ENCODE measurements at regions not wholly inside any gene's neighbourhood (a gene's known extent, or its start where the extent isn't known, plus 50 kb on each side); places are given as distances from the start of the nearest gene placed in this dataset.
"Not testable (repeated sequence)": the region's sequence is repeated elsewhere in the genome, so short reads cannot be mapped to it uniquely, and the experiment has no call there.

DNA sequence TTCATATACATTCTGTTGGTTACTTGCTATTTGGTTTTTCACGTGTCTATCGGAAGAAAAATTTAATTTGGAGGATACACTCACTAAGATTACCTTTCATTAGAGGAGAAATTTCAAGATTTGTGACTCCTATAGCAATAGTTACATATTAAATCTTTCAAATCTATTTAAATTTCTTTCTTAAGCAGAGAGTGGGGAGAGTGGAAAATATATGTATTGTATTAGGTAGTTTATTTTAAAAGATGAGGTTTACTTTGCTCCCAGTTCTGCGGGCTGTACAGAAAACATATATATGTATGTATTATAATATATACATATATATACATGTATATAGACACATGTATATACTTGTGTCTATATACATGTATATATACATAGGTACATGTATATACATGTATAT lies 402.3 kb upstream of the MIR17HG start:
- H3K27me3 ChIP-seq (replicated peaks; ENCODE audit: control insufficient read depth, insufficient read depth, low read length, poor library complexity, severe bottlenecking); H3K4me1 ChIP-seq (ENCODE audit: control insufficient read depth, insufficient read depth, low read length, poor library complexity, severe bottlenecking); H3K36me3 ChIP-seq (ENCODE audit: control insufficient read depth, insufficient read depth, low read length); H3K27ac ChIP-seq (ENCODE audit: insufficient read depth, low read length, poor library complexity, severe bottlenecking); H3K4me3 ChIP-seq (ENCODE audit: insufficient read depth, low read depth, low read length, poor library complexity, severe bottlenecking); H3K9me3 ChIP-seq (ENCODE audit: control insufficient read depth, low read length); DNase-seq: not testable (repeated sequence)

DNA sequence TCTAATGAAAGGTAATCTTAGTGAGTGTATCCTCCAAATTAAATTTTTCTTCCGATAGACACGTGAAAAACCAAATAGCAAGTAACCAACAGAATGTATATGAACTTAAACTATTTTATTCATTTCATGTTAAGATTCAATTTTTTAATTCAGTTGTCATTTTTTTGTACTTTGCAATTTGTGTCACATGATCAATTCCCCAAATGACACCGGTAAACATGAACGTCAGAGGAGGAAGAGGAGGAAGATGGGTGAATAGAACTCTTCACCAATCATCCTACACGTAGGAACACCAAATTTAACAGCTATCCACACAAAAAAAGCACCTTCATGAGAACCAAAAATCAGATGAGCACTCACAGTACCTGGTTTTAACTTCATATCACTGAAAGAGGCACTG lies 401.4 kb upstream of the MIR17HG start:
- not testable (repeated sequence) for H3K9me3 ChIP-seq (ENCODE audit: control insufficient read depth, low read length); H3K27me3 ChIP-seq (replicated peaks; ENCODE audit: control insufficient read depth, insufficient read depth, low read length, poor library complexity, severe bottlenecking); H3K36me3 ChIP-seq (ENCODE audit: control insufficient read depth, insufficient read depth, low read length); H3K4me3 ChIP-seq (ENCODE audit: insufficient read depth, low read depth, low read length, poor library complexity, severe bottlenecking); H3K4me1 ChIP-seq (ENCODE audit: control insufficient read depth, insufficient read depth, low read length, poor library complexity, severe bottlenecking); H3K27ac ChIP-seq (ENCODE audit: insufficient read depth, low read length, poor library complexity, severe bottlenecking); DNase-seq

DNA sequence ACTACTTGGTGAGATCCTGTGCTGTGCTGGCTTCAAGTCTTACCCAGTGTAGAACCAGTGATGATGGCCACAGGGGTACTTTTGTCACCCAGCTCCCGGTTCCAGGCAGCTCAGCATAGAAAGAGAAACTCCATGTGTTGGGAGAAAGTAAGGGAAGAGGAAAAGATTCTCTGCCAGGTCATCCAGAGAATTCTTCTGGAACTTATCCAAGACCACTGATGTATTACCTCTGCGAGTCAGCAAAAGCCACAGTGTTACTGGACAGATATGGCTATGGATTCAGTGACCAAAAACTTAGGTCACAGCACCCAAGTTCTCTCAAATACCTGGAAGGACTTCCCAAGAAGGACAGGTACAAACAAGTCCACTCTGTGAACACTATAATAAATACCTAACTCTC lies 399.5 kb upstream of the MIR17HG start:
- H3K27me3 ChIP-seq (replicated peaks; ENCODE audit: control insufficient read depth, insufficient read depth, low read length, poor library complexity, severe bottlenecking), result no peaks in the 10 kb centered on the region
- no peaks in the 10 kb centered on the region for H3K36me3 ChIP-seq (ENCODE audit: control insufficient read depth, insufficient read depth, low read length)
- no peak overlapping the region for H3K27ac ChIP-seq (ENCODE audit: insufficient read depth, low read length, poor library complexity, severe bottlenecking)
- no peaks in the 10 kb centered on the region for H3K9me3 ChIP-seq (ENCODE audit: control insufficient read depth, low read length)
- DNase-seq, result no peak
- no peaks in the 10 kb centered on the region for H3K4me1 ChIP-seq (ENCODE audit: control insufficient read depth, insufficient read depth, low read length, poor library complexity, severe bottlenecking)
- no peak overlapping the region for H3K4me3 ChIP-seq (ENCODE audit: insufficient read depth, low read depth, low read length, poor library complexity, severe bottlenecking)

DNA sequence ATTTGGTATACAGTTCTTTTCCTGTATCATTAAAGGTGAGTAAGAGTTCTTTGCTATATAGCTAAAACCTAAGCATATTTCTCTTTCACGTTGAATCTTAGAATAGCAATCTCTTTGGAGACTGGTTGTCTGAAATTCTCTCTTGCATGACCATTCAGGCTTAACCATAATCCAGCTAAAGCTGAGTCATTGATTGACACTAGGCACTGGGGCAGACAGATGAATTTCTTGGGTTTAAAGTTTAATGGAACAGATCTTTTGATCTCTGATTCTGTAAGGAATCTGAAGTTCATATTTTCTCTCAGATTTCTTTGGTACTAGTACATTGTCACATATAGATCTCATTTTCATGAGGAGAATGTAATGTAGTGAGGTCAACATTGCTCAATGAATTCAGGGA lies 397.3 kb upstream of the MIR17HG start:
- no peaks in the 10 kb centered on the region for H3K9me3 ChIP-seq (ENCODE audit: control insufficient read depth, low read length)
- DNase-seq, result no peak
- no peaks in the 10 kb centered on the region for H3K27me3 ChIP-seq (replicated peaks; ENCODE audit: control insufficient read depth, insufficient read depth, low read length, poor library complexity, severe bottlenecking)
- no peak overlapping the region for H3K27ac ChIP-seq (ENCODE audit: insufficient read depth, low read length, poor library complexity, severe bottlenecking)
- no peak overlapping the region for H3K4me3 ChIP-seq (ENCODE audit: insufficient read depth, low read depth, low read length, poor library complexity, severe bottlenecking)
- H3K4me1 ChIP-seq (ENCODE audit: control insufficient read depth, insufficient read depth, low read length, poor library complexity, severe bottlenecking), result no peaks in the 10 kb centered on the region
- no peaks in the 10 kb centered on the region for H3K36me3 ChIP-seq (ENCODE audit: control insufficient read depth, insufficient read depth, low read length)

DNA sequence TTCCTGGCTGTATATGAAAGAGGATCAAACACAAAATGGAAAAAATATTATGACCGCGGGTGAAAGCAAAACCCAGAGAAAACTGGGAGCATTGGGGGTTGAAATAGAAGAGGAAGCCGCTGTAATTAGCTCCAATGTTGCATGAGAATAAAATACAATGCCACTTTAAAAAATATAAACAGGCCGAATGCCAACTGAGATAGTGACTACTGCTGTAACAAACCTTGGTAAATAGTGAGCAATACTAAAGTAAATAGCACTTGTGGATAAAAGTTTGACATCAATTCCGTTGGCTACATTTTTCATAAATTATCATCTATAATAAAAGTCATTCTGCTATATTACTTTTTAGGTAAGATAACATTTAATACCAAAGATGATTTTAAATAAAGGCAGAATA lies 395.8 kb upstream of the MIR17HG start:
- no peak overlapping the region for H3K4me3 ChIP-seq (ENCODE audit: insufficient read depth, low read depth, low read length, poor library complexity, severe bottlenecking)
- H3K4me1 ChIP-seq (ENCODE audit: control insufficient read depth, insufficient read depth, low read length, poor library complexity, severe bottlenecking), result no peaks in the 10 kb centered on the region
- no peak for DNase-seq
- H3K27me3 ChIP-seq (replicated peaks; ENCODE audit: control insufficient read depth, insufficient read depth, low read length, poor library complexity, severe bottlenecking), result no peaks in the 10 kb centered on the region
- no peak overlapping the region for H3K27ac ChIP-seq (ENCODE audit: insufficient read depth, low read length, poor library complexity, severe bottlenecking)
- no peaks in the 10 kb centered on the region for H3K9me3 ChIP-seq (ENCODE audit: control insufficient read depth, low read length)
- H3K36me3 ChIP-seq (ENCODE audit: control insufficient read depth, insufficient read depth, low read length), result no peaks in the 10 kb centered on the region

DNA sequence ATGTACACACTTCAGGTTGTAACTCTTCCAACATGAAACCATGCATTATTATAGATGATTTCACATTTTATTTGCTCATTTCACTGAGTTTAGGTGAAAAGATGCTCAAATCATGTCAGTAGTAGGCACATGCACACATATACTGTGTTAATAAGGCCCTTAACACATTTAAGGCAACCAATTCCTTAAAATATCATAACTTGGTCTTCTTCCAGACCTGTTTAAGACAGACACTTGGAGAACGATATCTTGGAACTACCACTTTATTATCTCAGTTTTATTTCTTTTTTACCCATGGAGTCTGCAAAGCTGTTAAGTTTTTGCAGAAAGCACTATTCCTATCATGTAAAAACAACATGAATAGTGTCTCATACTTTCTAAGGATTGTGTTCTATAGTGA lies 395.2 kb upstream of the MIR17HG start:
- Histone ChIP-seq H3K27me3 (replicated peaks; ENCODE audit: control insufficient read depth, insufficient read depth, low read length, poor library complexity, severe bottlenecking) (no peaks in the 10 kb centered on the region), H3K36me3 (ENCODE audit: control insufficient read depth, insufficient read depth, low read length) (no peaks in the 10 kb centered on the region), H3K27ac (ENCODE audit: insufficient read depth, low read length, poor library complexity, severe bottlenecking) (no peak overlapping the region), H3K9me3 (ENCODE audit: control insufficient read depth, low read length) (no peaks in the 10 kb centered on the region), H3K4me3 (ENCODE audit: insufficient read depth, low read depth, low read length, poor library complexity, severe bottlenecking) (no peak overlapping the region), H3K4me1 (ENCODE audit: control insufficient read depth, insufficient read depth, low read length, poor library complexity, severe bottlenecking) (no peaks in the 10 kb centered on the region)
- DNase-seq, result no peak

DNA sequence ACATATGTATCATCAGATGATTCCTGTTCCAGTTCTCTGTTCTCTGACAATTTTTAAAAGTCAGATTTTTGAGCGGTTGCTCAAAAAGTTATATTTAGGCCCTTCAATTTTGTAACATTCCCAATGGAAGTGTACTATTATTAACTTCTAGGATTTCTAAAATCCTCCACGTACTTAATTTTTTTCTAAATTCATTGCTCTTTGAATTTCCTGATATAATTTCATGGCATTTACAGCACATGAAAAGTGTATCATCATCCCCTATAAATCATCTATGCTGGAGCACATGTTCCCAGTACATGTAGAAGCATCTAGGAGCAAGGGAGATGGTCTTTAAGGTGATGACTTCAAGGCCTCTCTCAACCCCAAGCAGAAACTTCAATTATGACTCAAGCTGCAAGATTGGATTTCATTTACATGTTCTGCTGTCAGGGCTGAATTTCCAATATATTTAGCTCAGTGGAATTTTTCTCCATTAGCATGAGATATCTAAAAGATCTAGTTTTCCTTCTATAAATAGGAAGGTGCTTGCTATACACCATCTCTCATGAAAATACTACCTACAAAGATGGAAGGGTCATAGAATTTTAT lies 392.8 kb upstream of the MIR17HG start:
- Histone ChIP-seq H3K36me3 (ENCODE audit: control insufficient read depth, insufficient read depth, low read length) (no peaks in the 10 kb centered on the region), H3K4me1 (ENCODE audit: control insufficient read depth, insufficient read depth, low read length, poor library complexity, severe bottlenecking) (no peaks in the 10 kb centered on the region)
- DNase-seq, result no peak

DNA sequence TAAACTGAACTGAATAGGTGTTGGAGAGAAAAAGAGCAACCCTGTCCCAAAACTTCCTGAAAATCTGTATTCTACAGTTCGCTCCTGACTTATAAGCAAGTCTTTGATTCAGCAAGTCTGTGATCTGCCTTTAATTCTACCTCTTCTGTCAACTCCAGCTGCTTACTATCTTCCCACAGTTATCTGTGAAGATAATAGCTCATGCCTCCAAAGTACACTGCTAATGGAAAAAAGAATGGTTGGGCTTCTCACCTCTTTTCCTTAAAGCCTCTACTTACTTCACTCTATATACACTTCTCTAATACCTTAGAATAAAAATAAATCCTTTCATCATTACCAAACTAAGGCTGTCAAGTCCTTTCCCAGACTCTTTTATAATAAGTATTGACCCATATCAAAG lies 391.5 kb upstream of the MIR17HG start:
- no peaks in the 10 kb centered on the region for H3K27me3 ChIP-seq (replicated peaks; ENCODE audit: control insufficient read depth, insufficient read depth, low read length, poor library complexity, severe bottlenecking)
- no peak for DNase-seq
- H3K36me3 ChIP-seq (ENCODE audit: control insufficient read depth, insufficient read depth, low read length), result no peaks in the 10 kb centered on the region
- no peak overlapping the region for H3K27ac ChIP-seq (ENCODE audit: insufficient read depth, low read length, poor library complexity, severe bottlenecking)
- H3K4me3 ChIP-seq (ENCODE audit: insufficient read depth, low read depth, low read length, poor library complexity, severe bottlenecking), result no peak overlapping the region
- H3K4me1 ChIP-seq (ENCODE audit: control insufficient read depth, insufficient read depth, low read length, poor library complexity, severe bottlenecking), result no peaks in the 10 kb centered on the region
- H3K9me3 ChIP-seq (ENCODE audit: control insufficient read depth, low read length), result no peaks in the 10 kb centered on the region

More for the DNA sequence above, 392.8 kb upstream of the MIR17HG start:
- H3K27me3 ChIP-seq (replicated peaks; ENCODE audit: control insufficient read depth, insufficient read depth, low read length, poor library complexity, severe bottlenecking), result no peaks in the 10 kb centered on the region
- no peak overlapping the region for H3K27ac ChIP-seq (ENCODE audit: insufficient read depth, low read length, poor library complexity, severe bottlenecking)
- no peak overlapping the region for H3K4me3 ChIP-seq (ENCODE audit: insufficient read depth, low read depth, low read length, poor library complexity, severe bottlenecking)
- no peaks in the 10 kb centered on the region for H3K9me3 ChIP-seq (ENCODE audit: control insufficient read depth, low read length)

DNA sequence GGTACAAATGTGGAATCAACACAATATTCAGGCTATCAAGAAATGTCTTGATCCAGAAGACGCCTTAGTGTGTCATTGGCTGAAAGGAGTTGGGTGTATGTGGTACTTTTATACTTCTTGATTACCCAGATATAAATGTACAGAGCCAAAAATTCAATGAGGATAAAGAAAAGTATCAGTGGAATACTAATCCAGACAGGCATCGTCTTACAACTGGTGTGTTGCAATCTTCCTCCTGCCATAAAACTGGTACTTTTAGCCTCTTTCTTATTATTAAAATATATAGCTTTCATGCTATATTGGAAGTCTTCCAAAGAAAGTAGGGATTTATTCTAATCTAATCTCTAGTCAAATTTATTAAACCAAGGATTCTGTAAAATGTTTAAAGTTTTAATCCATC lies 388.6 kb upstream of the MIR17HG start:
- H3K27me3 ChIP-seq (replicated peaks; ENCODE audit: control insufficient read depth, insufficient read depth, low read length, poor library complexity, severe bottlenecking), result no peaks in the 10 kb centered on the region
- H3K4me1 ChIP-seq (ENCODE audit: control insufficient read depth, insufficient read depth, low read length, poor library complexity, severe bottlenecking), result no peaks in the 10 kb centered on the region
- H3K27ac ChIP-seq (ENCODE audit: insufficient read depth, low read length, poor library complexity, severe bottlenecking), result no peak overlapping the region
- no peaks in the 10 kb centered on the region for H3K36me3 ChIP-seq (ENCODE audit: control insufficient read depth, insufficient read depth, low read length)
- H3K9me3 ChIP-seq (ENCODE audit: control insufficient read depth, low read length), result no peaks in the 10 kb centered on the region
- no peak overlapping the region for H3K4me3 ChIP-seq (ENCODE audit: insufficient read depth, low read depth, low read length, poor library complexity, severe bottlenecking)
- DNase-seq, result no peak

DNA sequence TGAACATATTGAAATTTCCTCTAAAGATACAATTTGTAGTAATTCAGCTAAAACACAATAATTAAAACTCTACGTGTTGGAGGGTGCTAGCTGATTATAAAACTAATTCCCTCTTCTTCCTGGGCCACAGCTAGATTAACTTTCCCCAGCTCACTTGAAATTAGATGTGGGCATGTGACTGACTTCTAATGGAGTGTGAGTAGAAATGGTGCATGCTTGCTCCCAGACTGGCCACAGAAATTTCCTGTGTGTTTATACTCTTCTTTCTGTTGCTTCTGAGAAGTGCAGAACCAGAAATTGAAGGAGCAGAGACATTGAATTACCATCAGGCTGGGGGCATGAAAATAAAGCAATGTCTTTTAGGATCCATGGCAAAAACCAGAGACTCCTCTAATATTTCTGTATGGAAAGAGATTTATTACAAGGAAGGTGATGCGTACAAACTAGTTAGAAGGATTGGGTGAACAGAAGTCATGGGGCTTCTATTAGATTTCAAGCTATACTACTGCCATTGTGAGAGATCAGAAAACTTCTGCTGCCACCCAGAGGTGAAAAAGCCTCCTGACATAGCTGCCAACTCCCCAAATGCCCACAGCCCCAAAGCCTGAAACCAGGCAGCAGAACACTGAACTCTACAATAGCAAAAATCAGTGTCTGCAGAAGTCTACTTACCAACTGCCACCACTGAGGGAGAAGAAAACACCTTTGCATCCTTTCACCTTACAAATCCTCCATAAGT lies 379.2 kb upstream of the MIR17HG start:
- no peak overlapping the region for H3K4me3 ChIP-seq (ENCODE audit: insufficient read depth, low read depth, low read length, poor library complexity, severe bottlenecking)
- H3K4me1 ChIP-seq (ENCODE audit: control insufficient read depth, insufficient read depth, low read length, poor library complexity, severe bottlenecking), result no peaks in the 10 kb centered on the region
- no peaks in the 10 kb centered on the region for H3K27me3 ChIP-seq (replicated peaks; ENCODE audit: control insufficient read depth, insufficient read depth, low read length, poor library complexity, severe bottlenecking)
- DNase-seq, result no peak
- no peaks in the 10 kb centered on the region for H3K36me3 ChIP-seq (ENCODE audit: control insufficient read depth, insufficient read depth, low read length)
- H3K9me3 ChIP-seq (ENCODE audit: control insufficient read depth, low read length), result no peaks in the 10 kb centered on the region
- H3K27ac ChIP-seq (ENCODE audit: insufficient read depth, low read length, poor library complexity, severe bottlenecking), result no peak overlapping the region

All from effector memory CD4-positive, alpha-beta T cell (primary cell).